NB4 (cell line): ENCODE measurements at regions not wholly inside any gene's neighbourhood (a gene's known extent, or its start where the extent isn't known, plus 50 kb on each side); places are given as distances from the start of the nearest gene placed in this dataset.

Experiments used
- CTCF ChIP-seq: IDR thresholded peaks from one replicate; pipeline ENCODE4 v1.5.1; 2012; ENCODE audit warnings: low read depth, low read length
- POLR2A ChIP-seq: IDR thresholded peaks from 2 replicates; pipeline ENCODE4 v1.6.1; 2011; ENCODE audit warnings: mild to moderate bottlenecking; ENCODE audit not compliant: insufficient read length; ENCODE audit errors: extremely low read depth

GRCh38 chr1:213417846-213418245 is 366.8 kb downstream of the RPS6KC1 start:
- no peak for TF ChIP-seq CTCF
- TF ChIP-seq POLR2A = no peak
